ENCODE measurements at regions not wholly inside any gene's neighbourhood (a gene's known extent, or its start where the extent isn't known, plus 50 kb on each side); places are given as distances from the start of the nearest gene placed in this dataset.
"Not testable (repeated sequence)": the region's sequence is repeated elsewhere in the genome, so short reads cannot be mapped to it uniquely, and the experiment has no call there.

GRCh38 chr9:108048406-108049025, 558.9 kb upstream of the KLF4 start:
- DNase-seq, result no peak

DNA sequence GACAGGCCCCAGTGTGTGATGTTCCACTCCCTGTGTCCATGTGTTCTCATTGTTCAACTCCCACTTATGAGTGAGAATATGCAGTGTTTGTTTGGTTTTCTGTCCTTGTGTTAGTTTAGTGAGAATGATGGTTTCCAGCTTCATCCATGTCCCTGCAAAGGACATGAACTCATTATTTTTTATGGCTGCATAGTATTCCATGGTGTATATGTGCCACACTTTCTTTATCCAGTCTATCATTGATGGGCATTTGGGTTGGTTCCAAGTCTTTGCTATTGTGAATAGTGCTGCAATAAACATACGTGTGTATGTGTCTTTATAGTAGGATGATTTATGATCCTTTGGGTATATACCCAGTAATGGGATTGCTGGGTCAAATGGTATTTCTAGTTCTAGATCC, 558.2 kb upstream of the KLF4 start:
- not testable (repeated sequence) for DNase-seq

DNA sequence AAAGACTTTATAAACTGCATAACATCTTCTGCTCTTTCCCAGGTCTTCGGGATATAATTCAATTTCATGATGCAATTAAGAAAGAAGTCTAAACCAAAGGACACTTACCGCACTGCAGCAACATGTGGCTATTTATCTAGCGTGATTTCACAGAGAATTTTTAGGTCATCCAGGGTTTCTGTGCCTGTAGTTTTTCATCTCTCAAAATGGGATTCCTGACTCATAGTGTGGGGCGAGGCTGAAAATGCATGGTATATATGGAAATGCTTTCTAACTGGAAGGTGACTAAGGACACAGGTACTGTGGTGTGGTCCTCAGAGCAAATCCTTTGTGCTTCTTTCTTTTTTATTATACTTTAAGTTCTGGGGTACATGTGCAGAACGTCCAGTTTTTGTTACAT, 557.7 kb upstream of the KLF4 start:
- no peak for DNase-seq

- no peak for DNase-seq
Observed at GRCh38 chr9:108045851-108046250, 556.3 kb upstream of the KLF4 start.

DNA sequence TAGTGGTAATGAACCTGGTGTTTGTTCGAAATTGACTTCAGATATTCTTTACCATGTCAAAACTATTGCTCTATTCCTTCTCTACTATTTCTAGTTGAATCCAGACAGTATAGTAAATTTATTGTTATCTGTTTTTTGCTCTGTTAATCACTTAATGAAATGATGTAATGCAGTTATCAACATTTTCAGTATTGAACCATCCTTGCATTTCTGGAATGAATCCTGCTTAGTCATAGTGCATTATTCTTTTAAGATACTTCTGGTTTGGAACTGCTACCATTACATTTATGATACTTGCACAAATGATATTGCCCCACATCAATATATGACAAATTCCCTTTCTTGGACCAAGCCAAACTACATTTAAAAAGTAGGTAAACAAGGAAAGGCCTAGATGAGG, 554.0 kb upstream of the KLF4 start:
- no peak for DNase-seq

DNA sequence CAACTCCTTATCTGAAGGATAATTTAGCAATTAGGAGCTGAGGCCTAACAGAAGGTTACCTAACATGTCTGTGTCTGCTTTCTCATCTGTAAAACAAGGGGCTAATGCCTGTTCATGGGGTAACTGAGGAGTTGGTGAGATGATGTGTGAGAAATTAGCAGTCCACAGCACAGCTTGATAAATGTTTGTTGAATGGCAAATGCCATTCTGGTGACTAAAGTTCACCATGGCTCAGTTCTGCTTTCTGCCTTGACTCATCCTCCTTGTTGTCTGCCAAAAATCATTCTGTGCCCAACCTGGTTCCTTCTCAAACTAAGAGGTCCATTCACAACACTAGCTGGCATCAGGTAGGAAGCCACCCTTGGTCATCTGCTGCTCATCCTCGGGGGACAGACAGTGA, 552.0 kb upstream of the KLF4 start:
- DNase-seq, result no peak

- no peak for DNase-seq
Observed at GRCh38 chr9:108040783-108041182, 551.2 kb upstream of the KLF4 start.

- no peak for DNase-seq
Observed at GRCh38 chr9:108039493-108039892, 549.9 kb upstream of the KLF4 start.

- DNase-seq, result no peak
Observed at GRCh38 chr9:108039012-108039411, 549.4 kb upstream of the KLF4 start.

DNA sequence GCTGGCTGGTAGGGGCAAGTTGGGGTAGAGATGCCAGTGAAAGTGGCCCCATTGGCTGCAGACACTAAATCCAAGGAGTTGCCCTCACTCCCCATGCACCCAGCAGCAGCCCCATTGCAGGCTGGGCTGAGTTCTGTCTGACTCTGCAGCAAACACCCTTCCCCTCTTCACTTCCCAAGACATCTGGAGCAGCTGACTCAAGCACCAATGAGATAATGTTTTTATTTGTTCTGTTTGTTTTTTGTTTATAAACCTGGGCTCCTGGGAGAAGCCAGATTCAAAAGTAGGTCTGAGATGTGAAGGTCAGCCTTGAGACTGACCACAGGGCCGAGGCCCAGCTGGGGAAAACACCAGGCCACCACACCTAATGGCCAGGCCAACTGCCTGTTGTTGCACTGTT, 545.9 kb upstream of the KLF4 start:
- no peak for DNase-seq

DNA sequence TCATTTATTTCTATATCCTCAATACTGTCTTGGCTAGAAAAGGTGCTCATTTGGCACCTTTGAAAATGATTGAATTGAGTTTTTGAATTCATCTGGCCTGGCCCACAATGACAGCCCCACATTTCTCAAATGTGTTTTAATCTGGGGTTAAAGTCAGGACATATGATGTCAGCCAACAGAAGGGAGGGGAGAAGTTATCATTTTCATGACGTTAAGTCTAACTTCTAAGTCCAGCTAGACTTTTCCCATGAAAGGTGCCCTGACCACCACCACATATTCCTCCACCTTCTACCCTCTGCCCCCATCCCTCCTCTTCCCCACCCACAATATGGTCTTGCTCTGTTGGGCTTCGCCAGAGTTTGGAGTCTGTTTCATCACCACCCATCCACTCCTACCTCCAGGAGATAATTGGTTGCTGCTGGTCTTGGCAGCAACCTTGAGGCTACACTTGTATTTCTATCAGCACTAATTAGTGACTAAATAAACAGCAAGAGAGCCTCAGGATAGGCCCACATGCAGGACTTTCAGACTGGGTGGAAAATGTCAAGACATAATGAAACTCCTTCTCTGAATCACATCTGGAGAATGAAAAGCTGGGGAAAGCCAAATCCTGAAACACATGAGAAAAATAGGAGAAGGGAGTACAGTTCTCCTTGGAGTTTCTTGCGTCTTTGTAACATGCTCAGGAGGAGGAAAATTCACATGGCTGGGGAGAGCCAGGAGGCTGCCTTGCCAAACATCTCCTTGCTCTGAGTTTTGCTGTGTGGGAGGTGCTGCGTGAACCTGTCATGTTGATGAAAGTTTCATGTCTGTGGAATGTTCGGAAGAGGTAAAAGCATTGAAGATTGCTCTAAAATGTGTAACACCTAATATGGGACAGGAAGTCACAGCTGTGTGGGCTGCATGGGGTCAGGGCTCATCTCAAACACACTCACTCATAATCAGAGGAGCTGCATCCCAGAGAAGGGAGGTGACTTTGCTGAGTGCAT, 544.7 kb upstream of the KLF4 start:
- no peak for DNase-seq

GRCh38 chr9:108032079-108032478, 542.5 kb upstream of the KLF4 start:
- DNase-seq, result not testable (repeated sequence)

GRCh38 chr9:108031221-108031620, 541.7 kb upstream of the KLF4 start:
- not testable (repeated sequence) for DNase-seq

GRCh38 chr9:108026718-108027117, 537.1 kb upstream of the KLF4 start:
- not testable (repeated sequence) for DNase-seq

GRCh38 chr9:108024604-108025003, 535.0 kb upstream of the KLF4 start:
- DNase-seq, result no peak

DNA sequence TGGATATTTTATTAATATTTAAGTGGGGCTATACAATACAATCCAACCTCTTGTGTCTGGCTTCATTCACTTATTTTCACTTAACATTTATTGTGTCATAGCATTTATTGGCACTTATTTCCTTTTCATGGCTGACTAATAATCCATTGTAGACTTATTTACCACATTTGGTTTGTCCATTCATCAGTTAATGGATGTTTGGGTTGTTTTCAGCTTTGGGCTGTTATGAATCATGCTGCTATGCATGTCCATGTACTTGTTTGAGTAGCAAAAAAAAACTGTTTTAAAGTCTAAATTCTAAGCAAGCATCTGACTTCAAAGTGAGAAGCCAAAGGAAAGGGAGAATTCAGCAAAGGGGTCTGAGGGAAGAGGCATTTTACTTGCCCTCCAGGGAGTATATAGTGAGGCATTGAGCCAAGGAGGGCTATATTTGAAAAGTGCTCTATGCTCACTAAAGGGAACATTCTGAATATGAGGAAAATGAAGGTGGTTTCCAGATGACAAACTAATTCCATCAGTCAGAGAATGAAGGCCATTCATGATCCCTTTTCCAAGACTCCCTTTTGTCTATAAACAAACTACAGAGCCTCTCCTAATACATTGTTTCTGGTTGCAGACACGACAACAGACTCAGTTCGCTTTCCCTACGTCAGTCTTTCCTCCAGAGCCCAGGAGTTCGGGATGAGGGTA, 532.8 kb upstream of the KLF4 start:
- DNase-seq, result no peak

DNA sequence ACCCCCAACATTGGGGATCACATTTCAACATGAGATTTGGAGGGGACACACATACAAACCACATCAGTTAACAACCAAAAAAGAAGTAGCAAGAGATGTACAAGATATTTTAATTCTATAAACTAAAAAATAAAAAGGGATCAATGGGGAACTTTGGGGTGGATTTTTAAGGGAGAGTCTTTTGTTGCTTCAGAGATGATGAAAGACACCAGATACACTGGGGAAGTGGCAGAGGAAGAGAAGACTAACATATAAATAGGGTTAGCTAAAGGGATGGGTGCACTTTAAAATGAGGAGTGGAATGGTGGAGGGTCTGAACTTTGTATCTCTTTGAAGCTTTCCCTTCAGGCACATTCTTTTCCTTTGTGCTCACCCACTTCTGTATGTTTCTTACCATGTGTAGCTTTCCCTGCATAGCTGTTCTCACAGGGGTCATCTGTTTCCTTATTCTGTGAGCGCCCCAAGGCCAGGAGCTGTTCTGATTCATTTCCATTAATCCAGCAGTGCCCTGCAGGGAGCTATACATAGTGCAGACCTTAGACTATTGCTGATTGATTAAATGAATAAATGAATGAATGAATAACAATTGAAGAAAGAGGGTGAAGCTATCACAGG, 531.6 kb upstream of the KLF4 start:
- no peak for DNase-seq

- DNase-seq, result no peak
Observed at GRCh38 chr9:108019821-108020220, 530.3 kb upstream of the KLF4 start.

GRCh38 chr9:108017671-108018070, 528.1 kb upstream of the KLF4 start:
- no peak for DNase-seq

DNA sequence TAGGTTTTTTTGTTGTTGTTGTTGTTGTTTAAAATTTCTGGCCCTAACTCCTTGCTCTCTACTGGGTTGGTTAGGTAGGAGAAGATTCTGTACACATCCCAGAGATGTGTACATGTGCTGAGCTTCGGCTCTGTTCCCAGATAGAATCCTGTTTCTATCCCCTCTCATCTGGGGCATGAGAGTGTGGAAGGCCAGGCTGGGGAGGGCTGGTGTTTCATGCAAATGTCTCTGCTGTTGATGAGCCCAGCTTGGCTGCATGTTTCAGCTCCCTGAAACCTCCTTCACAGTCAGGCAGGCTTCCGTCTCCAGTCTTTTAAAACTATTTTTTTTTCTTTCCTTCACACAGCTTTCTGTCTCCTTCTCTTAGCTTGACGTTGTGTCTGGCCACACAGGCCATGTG, 526.9 kb upstream of the KLF4 start:
- no peak for DNase-seq

- DNase-seq, result no peak
Observed at GRCh38 chr9:108015690-108016089, 526.1 kb upstream of the KLF4 start.

- DNase-seq, result no peak
Observed at GRCh38 chr9:108014353-108014752, 524.8 kb upstream of the KLF4 start.

Data from NCI-H2029 treated with DMSO at 0.1 percent for 48 hours (cell line).